GM19372 (cell line): ENCODE measurements at regions not wholly inside any gene's neighbourhood (a gene's known extent, or its start where the extent isn't known, plus 50 kb on each side); places are given as distances from the start of the nearest gene placed in this dataset.
"Not testable (repeated sequence)": the region's sequence is repeated elsewhere in the genome, so short reads cannot be mapped to it uniquely, and the experiment has no call there.

Experiments used
- ATAC-seq: cut with Tn5 transposase; IDR thresholded peaks from one replicate; pipeline ENCODE4 v1.9.1; 2021; ENCODE audit warnings: mild to moderate bottlenecking, low read depth, moderate library complexity; ENCODE audit not compliant: unreplicated experiment

DNA sequence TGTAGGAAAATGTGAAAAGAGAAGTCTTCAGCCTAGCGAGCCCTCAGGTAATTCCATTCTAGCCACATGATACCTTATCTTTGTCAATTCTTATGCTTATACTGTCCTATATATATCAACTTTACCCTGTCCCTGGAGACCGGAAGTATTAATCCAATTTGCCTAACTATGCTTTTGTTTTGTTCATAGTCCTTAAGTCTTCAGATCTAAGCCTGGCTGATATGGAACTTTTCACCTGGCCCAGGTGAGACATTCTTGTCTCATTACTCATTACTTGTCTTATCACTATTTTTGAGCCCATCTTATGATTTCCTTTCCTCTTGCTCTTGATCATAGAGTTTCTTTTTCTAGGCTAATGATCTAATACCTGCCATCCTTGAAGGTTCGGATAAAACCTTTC is 194.1 kb upstream of the FANCL start:
- ATAC-seq, result no peak

GRCh38 chr2:58434692-58435091 is 193.6 kb upstream of the FANCL start:
- ATAC-seq, result no peak

- no peak for ATAC-seq
Measured at GRCh38 chr2:58432491-58433170, 191.5 kb upstream of the FANCL start.

GRCh38 chr2:58429014-58429875 is 188.1 kb upstream of the FANCL start:
- no peak for ATAC-seq

DNA sequence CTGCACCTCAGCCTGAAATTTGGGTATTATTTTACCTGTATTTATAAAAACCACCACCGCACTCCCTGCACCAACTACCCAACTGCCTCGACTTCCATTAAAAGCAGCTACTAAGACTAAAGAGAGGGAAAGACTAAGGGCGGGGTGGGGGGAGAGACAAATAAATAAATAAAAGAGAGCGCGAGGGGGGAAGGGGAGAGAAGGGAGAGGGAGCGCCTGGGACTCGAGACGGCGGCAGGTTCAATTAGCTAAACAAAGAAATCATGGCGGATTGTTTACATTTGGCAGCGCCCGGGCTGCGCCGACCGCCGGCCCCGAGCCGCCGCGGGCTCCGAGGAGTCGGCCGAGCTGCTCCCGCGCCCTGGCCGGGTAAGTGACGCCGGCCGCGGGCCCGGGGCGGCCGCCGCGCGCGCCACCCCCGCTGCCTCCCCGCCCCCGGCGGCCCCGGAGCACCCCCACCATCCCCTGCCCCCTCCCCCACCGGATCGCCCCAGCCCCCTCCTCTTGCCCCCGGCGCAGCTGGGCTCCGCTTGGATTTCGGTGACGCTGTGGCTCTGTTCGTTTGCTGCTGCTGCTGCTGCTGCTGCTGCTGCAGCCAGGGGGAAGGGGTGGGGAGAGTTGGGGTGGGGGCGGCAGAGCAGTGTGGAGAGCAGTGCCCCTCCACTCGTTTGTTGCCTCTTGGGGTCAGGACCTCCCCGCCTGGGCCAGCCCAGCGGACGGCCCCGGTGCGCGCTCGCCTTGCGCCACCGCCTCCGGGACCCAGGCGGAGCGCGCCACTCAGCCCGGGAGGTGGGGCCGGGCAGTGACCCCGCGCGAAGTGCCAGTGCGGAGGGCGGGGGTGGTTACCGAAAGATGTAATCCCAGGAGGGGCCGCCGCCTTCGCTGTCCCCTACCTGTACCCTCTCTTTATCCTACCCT is 187.2 kb upstream of the FANCL start:
- no peak for ATAC-seq

GRCh38 chr2:58427572-58428095 is 186.5 kb upstream of the FANCL start:
- ATAC-seq, result no peak

DNA sequence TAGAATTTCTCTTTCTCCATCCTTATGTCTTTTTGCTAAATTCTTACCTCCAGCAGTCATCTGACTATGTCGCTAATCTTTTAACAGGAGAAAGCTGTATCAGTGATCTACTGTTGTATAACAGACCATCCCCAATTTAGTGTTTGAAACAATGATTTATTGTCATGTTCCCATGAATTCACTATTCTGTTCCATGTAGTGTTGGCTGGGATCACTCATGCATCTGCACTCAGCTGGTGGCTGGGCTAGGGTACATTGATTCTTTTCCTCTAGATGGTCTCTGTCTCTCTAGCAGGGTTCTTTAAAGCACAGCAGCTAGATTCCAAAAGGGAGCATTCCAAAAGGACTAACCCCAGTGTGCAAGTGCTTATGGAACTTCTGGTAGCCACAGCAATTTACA is 184.2 kb upstream of the FANCL start:
- ATAC-seq, result no peak

DNA sequence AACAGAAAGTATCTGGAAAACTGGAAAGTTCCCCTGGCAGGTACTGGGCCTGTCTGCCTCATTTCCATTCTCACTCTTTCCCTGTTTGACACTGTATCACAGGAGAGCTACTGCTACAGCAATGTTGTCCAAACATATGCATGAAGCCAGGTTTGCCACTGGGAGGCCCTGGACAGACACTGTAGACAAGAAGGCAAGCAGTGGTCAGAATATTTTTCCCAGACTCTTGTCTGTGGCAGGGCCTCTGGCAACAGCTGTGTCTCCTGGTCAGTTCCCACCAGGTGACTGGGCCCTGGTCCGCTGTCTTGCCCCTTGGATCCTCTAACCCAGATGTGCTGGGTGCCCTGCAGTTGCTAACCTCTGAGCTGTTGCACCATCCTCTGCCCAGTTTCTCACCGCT is 178.9 kb upstream of the FANCL start:
- no peak for ATAC-seq

- ATAC-seq, result no peak
Measured at GRCh38 chr2:58416696-58417095, 175.6 kb upstream of the FANCL start.

DNA sequence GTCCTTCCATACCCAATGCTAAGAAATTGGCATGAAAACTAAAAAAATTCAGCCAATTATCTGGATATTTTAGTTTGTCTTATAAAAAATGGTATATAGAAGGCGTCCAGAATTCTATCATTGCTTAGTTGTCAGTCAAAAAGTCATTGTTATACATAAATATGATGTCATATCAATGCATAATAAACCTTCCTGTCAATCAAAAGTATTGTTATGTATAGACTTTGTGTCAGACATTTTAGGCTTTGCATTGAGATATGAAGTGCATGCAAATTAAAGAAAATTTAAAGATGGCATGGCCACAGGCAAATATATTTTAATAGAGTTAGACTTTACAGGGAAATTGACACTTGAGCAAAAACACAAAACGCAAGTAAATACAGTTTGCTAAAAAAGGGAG is 173.4 kb upstream of the FANCL start:
- ATAC-seq, result no peak

DNA sequence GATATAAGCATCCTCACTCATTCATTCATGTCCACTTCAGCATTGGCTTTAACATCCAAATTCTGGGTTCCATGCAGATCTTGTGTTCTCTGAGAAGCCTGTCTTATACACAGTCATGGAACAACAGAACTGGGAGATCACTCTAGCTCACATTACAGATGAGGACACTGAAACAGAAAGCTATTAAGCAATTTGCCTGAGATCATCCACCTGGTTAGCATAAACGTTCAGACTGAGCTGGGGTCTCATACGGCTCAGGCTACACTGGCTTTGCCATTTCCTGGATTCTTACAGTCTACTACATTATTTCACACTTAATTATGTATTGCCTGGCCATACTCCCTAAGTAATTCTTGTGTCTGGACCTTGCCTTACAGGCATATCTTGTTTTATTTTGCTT is 169.4 kb upstream of the FANCL start:
- no peak for ATAC-seq

- no peak for ATAC-seq
Measured at GRCh38 chr2:58407487-58407886, 166.4 kb upstream of the FANCL start.

GRCh38 chr2:58405341-58405740 is 164.2 kb upstream of the FANCL start:
- ATAC-seq, result no peak

GRCh38 chr2:58401936-58402335 is 160.8 kb upstream of the FANCL start:
- no peak for ATAC-seq

- no peak for ATAC-seq
Measured at GRCh38 chr2:58398406-58398805, 157.3 kb upstream of the FANCL start.

GRCh38 chr2:58387701-58388100 is 146.6 kb upstream of the FANCL start:
- no peak for ATAC-seq

GRCh38 chr2:58386904-58387303 is 145.8 kb upstream of the FANCL start:
- ATAC-seq, result not testable (repeated sequence)

DNA sequence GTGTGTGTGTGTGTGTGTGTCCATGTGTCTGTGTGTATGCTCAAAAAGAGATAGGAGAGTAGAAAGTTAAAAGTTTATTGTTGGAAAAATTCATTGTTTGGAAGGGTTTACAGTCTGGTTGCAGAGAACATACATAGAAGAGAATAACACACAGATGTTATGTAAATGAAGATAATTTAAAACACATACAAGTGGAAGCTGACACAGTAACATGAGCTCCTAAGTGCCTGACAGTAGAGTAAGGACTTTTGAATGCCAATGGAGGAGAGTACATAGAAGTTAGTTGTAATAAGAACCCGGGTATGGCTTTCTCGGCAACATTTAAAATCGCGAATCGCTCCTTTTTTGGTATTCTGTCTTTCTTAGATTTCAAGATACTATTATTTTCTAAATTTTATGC is 137.0 kb upstream of the FANCL start:
- no peak for ATAC-seq

GRCh38 chr2:58377181-58377580 is 136.1 kb upstream of the FANCL start:
- ATAC-seq, result no peak

- ATAC-seq, result no peak
Measured at GRCh38 chr2:58376592-58376991, 135.5 kb upstream of the FANCL start.

DNA sequence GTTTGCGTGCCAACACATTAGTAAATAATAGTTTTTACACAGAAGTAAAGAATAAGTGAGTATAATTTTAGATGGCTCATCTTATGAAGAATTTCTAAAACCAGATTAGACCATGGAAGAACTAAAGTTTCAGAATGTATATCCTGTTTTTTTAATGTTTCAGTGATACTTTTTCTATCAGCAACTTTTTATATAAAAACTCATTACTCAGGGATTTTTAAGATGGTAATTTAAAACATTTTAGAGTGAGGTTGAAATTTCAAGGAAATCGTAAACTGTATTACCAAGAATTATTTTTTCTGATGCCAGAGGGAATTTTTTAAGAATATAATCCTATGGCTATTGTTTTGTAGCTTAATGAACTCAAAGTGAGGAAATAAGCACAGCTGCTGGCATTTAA is 128.5 kb upstream of the FANCL start:
- ATAC-seq, result no peak
